Naive thymus-derived CD4-positive, alpha-beta T cell (primary cell): ENCODE measurements at regions not wholly inside any gene's neighbourhood (a gene's known extent, or its start where the extent isn't known, plus 50 kb on each side); places are given as distances from the start of the nearest gene placed in this dataset.
A peak's percentile ranks its signal among the peaks of the same experiment; 100 is the strongest.
"Not testable (repeated sequence)": the region's sequence is repeated elsewhere in the genome, so short reads cannot be mapped to it uniquely, and the experiment has no call there.

ENCODE experiments used
- ATAC-seq: fragments of 150-1000 bp; cut with Tn5 transposase; 2 replicates; pipeline ENCODE4 v1.10.0; 2021; ENCODE audit warnings: mild to moderate bottlenecking, moderate library complexity
- CTCF ChIA-PET: fragments of 350-600 bp; sonication (Branson Sonifier 250); formaldehyde crosslinking; loops from one replicate; lab custom pipeline; 2021; ENCODE audit warnings: antibody characterized with exemption; lab: Charles Lee
- POLR2A ChIA-PET: fragments of 350-600 bp; sonication (Branson Sonifier 250); formaldehyde crosslinking; loops from one replicate; lab custom pipeline; 2021; ENCODE audit warnings: antibody characterized with exemption, inconsistent platforms; lab: Charles Lee
- DNase-seq, 9 donors: peaks; one replicate each; pipeline versions ENCODE4 v3.0.0 to v3.0.0-alpha.2; 2020 to 2022; ENCODE audit warnings: mixed read lengths in 1 of 9
- H3K27ac ChIP-seq: one replicate; pipeline ENCODE4 v1.7.0; 2013; ENCODE audit warnings: mild to moderate bottlenecking, low read depth, low read length, moderate library complexity
- H3K27me3 ChIP-seq, 2 donors: one replicate each; pipeline ENCODE4 v1.7.0; 2013; ENCODE audit warnings: low read length in 2 of 2, mild to moderate bottlenecking in 2 of 2, moderate library complexity in 2 of 2; ENCODE audit not compliant: control insufficient read depth in 2 of 2, insufficient read depth in 2 of 2
- H3K36me3 ChIP-seq, 3 experiments: 1 replicate in 2 of 3; 2 replicates in 1 of 3; pipeline ENCODE4 v1.7.0; 2013; ENCODE audit warnings: low read length in 3 of 3, mild to moderate bottlenecking in 3 of 3, moderate library complexity in 1 of 3; ENCODE audit not compliant: insufficient read depth in 3 of 3, control insufficient read depth in 2 of 3
- H3K4me1 ChIP-seq, 2 donors: one replicate each; pipeline ENCODE4 v1.7.0; 2013; ENCODE audit warnings: low read length in 2 of 2, mild to moderate bottlenecking in 2 of 2, moderate library complexity in 1 of 2; ENCODE audit not compliant: control insufficient read depth in 2 of 2, insufficient read depth in 2 of 2
- H3K4me3 ChIP-seq: 2 replicates; pipeline ENCODE4 v1.7.0; 2013; ENCODE audit warnings: mild to moderate bottlenecking, low read length
- H3K9me3 ChIP-seq, 3 experiments: 1 replicate in 2 of 3; 2 replicates in 1 of 3; pipeline ENCODE4 v1.7.0; 2013; ENCODE audit warnings: low read length in 3 of 3; ENCODE audit not compliant: control insufficient read depth in 2 of 3
- H3K27ac Mint-ChIP-seq, 9 donors: one replicate each; pipeline ENCODE4 v1.8.0; 2020 to 2022; ENCODE audit warnings: mixed read lengths in 9 of 9, mild to moderate bottlenecking in 8 of 9, moderate library complexity in 5 of 9, inconsistent platforms in 2 of 9
- H3K27me3 Mint-ChIP-seq, 5 donors: one replicate each; pipeline ENCODE4 v1.8.0; 2021 to 2022; ENCODE audit warnings: mixed read lengths in 5 of 5, mild to moderate bottlenecking in 1 of 5
- H3K36me3 Mint-ChIP-seq, 5 donors: one replicate each; pipeline ENCODE4 v1.8.0; 2020 to 2022; ENCODE audit warnings: mixed read lengths in 5 of 5, mild to moderate bottlenecking in 3 of 5, inconsistent platforms in 1 of 5
- H3K4me1 Mint-ChIP-seq, 7 donors: one replicate each; pipeline ENCODE4 v1.8.0; 2020 to 2022; ENCODE audit warnings: mixed read lengths in 7 of 7, mild to moderate bottlenecking in 3 of 7, inconsistent platforms in 1 of 7
- H3K4me3 Mint-ChIP-seq, 10 donors: one replicate each; pipeline ENCODE4 v1.8.0; 2020 to 2022; ENCODE audit warnings: mild to moderate bottlenecking in 10 of 10, mixed read lengths in 10 of 10, moderate library complexity in 6 of 10, inconsistent platforms in 2 of 10
- H3K9me3 Mint-ChIP-seq, 11 donors: one replicate each; pipeline ENCODE4 v1.8.0; 2020 to 2022; ENCODE audit warnings: mixed read lengths in 11 of 11, mild to moderate bottlenecking in 4 of 11, inconsistent platforms in 1 of 11, moderate library complexity in 1 of 11
- intact Hi-C, 2 donors: fragments of 100-400 bp; cut with micrococcal nuclease; formaldehyde crosslinking; loops; one replicate each; pipeline ENCODE4 v1.15.1; 2023

DNA sequence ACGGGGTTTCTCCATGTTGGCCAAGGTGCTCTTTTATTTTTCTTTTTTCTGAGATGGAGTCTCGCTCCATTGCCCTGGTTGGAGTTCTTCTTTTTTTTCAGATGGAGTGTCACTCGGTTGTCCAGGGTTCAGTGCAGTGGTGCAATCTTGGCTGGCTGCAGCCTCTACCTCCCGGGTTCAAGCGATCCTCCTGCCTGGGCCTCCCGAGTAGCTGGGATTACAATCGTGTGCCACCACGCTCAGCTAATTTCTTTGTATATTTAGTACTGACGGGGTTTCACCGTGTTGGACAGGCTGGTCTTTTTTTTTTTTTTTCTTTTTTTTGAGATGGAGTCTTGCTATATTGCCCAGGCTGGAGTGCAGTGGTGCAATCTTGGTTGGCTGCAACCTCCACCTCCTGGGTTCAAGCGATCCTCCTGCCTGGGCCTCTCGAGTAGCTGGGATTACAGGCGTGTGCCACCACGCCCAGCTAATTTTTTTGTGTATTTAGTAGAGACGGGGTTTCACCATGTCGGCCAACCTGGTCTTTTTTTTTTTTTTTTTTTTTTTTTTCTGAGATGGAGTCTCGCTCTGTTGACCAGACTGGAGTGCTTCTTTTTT, 2810.1 kb downstream of the RPIA start:
- H3K4me1 Mint-ChIP-seq, H3K4me3 ChIP-seq, H3K27me3 Mint-ChIP-seq, DNase-seq, H3K27ac ChIP-seq, H3K36me3 ChIP-seq, POLR2A ChIA-PET, H3K27ac Mint-ChIP-seq, ATAC-seq, H3K27me3 ChIP-seq, H3K9me3 ChIP-seq, CTCF ChIA-PET, H3K36me3 Mint-ChIP-seq, H3K4me3 Mint-ChIP-seq, intact Hi-C loops, H3K4me1 ChIP-seq: not testable (repeated sequence)
- peaks cover 0 to 19% (median 2%) of the 10 kb centered on the region in 11 donors for H3K9me3 Mint-ChIP-seq

GRCh38 chr2:91503572-91503958, 2812.1 kb downstream of the RPIA start:
- POLR2A ChIA-PET, H3K9me3 ChIP-seq, H3K4me1 ChIP-seq, H3K4me3 Mint-ChIP-seq, H3K27me3 ChIP-seq, H3K27ac Mint-ChIP-seq, H3K36me3 Mint-ChIP-seq, DNase-seq, H3K27ac ChIP-seq, H3K4me1 Mint-ChIP-seq, H3K36me3 ChIP-seq, CTCF ChIA-PET, H3K4me3 ChIP-seq, H3K27me3 Mint-ChIP-seq, intact Hi-C loops: not testable (repeated sequence)
- H3K9me3 Mint-ChIP-seq = peaks cover 0 to 19% (median 0%) of the 10 kb centered on the region in 11 donors
- peak; percentile 14 for ATAC-seq

GRCh38 chr2:91503959-91504741, 2812.7 kb downstream of the RPIA start:
- intact Hi-C loops, H3K27me3 Mint-ChIP-seq, H3K4me1 Mint-ChIP-seq, H3K9me3 ChIP-seq, H3K36me3 Mint-ChIP-seq, ATAC-seq, H3K4me3 ChIP-seq, H3K4me3 Mint-ChIP-seq, H3K36me3 ChIP-seq, DNase-seq, H3K27ac Mint-ChIP-seq, POLR2A ChIA-PET, H3K27ac ChIP-seq, CTCF ChIA-PET, H3K27me3 ChIP-seq, H3K4me1 ChIP-seq: not testable (repeated sequence)
- H3K9me3 Mint-ChIP-seq = peaks cover 0 to 19% (median 0%) of the 10 kb centered on the region in 11 donors

GRCh38 chr2:91508816-91509215, 2817.3 kb downstream of the RPIA start:
- H3K4me3 ChIP-seq, CTCF ChIA-PET, H3K27ac ChIP-seq, intact Hi-C loops, H3K4me3 Mint-ChIP-seq, H3K27me3 Mint-ChIP-seq, H3K27me3 ChIP-seq, H3K27ac Mint-ChIP-seq, H3K36me3 ChIP-seq, H3K9me3 Mint-ChIP-seq, H3K4me1 Mint-ChIP-seq, H3K4me1 ChIP-seq, H3K36me3 Mint-ChIP-seq, ATAC-seq, DNase-seq, POLR2A ChIA-PET, H3K9me3 ChIP-seq: not testable (repeated sequence)

DNA sequence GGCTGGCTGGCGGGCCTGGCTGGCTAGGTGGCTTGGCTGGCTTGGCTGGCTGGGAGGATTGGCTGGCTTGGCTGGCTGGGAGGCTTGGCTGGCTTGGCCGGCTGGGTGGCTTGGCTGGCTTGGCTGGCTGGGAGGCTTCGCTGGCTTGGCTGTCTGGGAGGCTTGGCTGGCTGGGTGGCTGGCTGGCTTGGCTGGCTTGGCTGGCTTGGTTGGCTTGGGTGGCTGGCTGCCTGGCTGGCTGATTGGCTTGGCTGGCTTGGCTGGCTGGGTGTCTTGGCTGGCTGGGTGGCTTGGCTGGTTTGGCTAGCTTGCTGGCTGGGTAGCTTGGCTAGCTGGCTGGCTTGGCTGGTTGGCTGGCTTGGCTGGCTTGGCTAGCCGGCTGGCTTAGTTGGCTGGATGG, 2817.8 kb downstream of the RPIA start:
- H3K36me3 ChIP-seq, DNase-seq, ATAC-seq, H3K27me3 ChIP-seq, intact Hi-C loops, H3K4me3 ChIP-seq, H3K27ac Mint-ChIP-seq, H3K4me3 Mint-ChIP-seq, POLR2A ChIA-PET, H3K9me3 Mint-ChIP-seq, H3K27me3 Mint-ChIP-seq, CTCF ChIA-PET, H3K4me1 ChIP-seq, H3K36me3 Mint-ChIP-seq, H3K27ac ChIP-seq, H3K9me3 ChIP-seq, H3K4me1 Mint-ChIP-seq: not testable (repeated sequence)

DNA sequence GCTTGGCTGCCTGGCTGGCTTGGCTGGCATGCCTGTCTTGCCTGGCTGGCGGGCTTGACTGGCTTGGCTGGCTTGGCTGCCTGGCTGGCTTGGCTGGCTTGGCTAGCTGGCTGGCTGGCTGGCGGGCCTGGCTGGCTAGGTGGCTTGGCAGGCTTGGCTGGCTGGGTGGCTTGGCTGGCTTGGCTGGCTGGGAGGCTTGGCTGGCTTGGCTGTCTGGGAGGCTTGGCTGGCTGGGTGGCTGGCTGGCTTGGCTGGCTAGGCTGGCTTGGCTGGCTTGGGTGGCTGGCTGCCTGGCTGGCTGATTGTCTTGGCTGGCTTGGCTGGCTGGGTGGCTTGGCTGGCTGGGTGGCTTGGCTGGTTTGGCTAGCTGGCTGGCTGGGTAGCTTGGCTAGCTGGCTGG, 2819.7 kb downstream of the RPIA start:
- H3K4me1 Mint-ChIP-seq = not testable (repeated sequence)

GRCh38 chr2:91515966-91516365, 2824.5 kb downstream of the RPIA start:
- H3K27ac Mint-ChIP-seq, H3K4me3 ChIP-seq, CTCF ChIA-PET, H3K4me1 Mint-ChIP-seq, H3K9me3 ChIP-seq, H3K4me3 Mint-ChIP-seq, H3K36me3 ChIP-seq, H3K27ac ChIP-seq, H3K4me1 ChIP-seq, H3K9me3 Mint-ChIP-seq, H3K36me3 Mint-ChIP-seq, H3K27me3 Mint-ChIP-seq, DNase-seq, POLR2A ChIA-PET, ATAC-seq, H3K27me3 ChIP-seq, intact Hi-C loops: not testable (repeated sequence)

More for the DNA sequence above, 2819.7 kb downstream of the RPIA start:
- H3K4me3 Mint-ChIP-seq, intact Hi-C loops, DNase-seq, H3K27ac Mint-ChIP-seq, H3K9me3 ChIP-seq, H3K27ac ChIP-seq, ATAC-seq, H3K4me3 ChIP-seq, H3K36me3 Mint-ChIP-seq, H3K4me1 ChIP-seq, H3K27me3 ChIP-seq, CTCF ChIA-PET, H3K27me3 Mint-ChIP-seq, H3K36me3 ChIP-seq, POLR2A ChIA-PET, H3K9me3 Mint-ChIP-seq: not testable (repeated sequence)
